Loucy (cell line): ENCODE measurements at regions not wholly inside any gene's neighbourhood (a gene's known extent, or its start where the extent isn't known, plus 50 kb on each side); places are given as distances from the start of the nearest gene placed in this dataset.

Experiments used
- CTCF ChIP-seq: fragments of 200-600 bp; sonication (generic); conservative IDR thresholded peaks from 2 replicates; pipeline ENCODE4 v1.5.1; 2014; ENCODE audit warnings: mild to moderate bottlenecking, antibody characterized with exemption, low read length
- EZH2phosphoT487 ChIP-seq: fragments of 200-600 bp; IDR thresholded peaks from 2 replicates; pipeline ENCODE4 v1.6.1; 2018; ENCODE audit warnings: antibody characterized with exemption, mild to moderate bottlenecking, moderate library complexity, borderline replicate concordance

GRCh38 chr1:182257369-182258063, 134.1 kb downstream of the GLUL start:
- TF ChIP-seq CTCF (no peak), EZH2phosphoT487 (no peak)
